ENCODE measurements at regions not wholly inside any gene's neighbourhood (a gene's known extent, or its start where the extent isn't known, plus 50 kb on each side); places are given as distances from the start of the nearest gene placed in this dataset.
"Not testable (repeated sequence)": the region's sequence is repeated elsewhere in the genome, so short reads cannot be mapped to it uniquely, and the experiment has no call there.

DNA sequence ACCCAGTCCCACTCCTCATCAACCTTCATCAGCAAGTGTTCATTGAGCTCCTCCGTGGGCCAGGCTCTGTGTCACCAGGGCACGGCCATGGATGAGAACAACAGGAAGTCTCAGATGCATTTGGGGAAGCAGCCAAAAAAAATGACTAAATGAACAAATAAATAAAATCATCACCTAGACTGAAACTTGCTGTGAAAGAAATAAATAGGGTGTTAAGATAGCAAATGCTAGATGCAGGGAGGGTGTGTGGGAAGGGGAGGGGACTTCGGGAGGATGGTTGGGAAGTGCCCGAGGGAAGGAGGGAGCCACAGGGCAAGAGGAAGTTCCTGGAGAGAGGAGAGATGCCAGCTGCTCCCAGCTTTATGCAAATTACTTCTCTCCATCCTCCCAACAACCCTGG, 696.7 kb downstream of the PTPRU start:
- Mint-ChIP-seq H3K9me3 (no peaks in the 10 kb centered on the region), H3K4me3 (no peak overlapping the region), H3K27ac (ENCODE audit: low read depth) (no peak overlapping the region), H3K36me3 (ENCODE audit: insufficient read depth) (no peaks in the 10 kb centered on the region), H3K4me1 (no peaks in the 10 kb centered on the region), H3K27me3 (peaks cover 50% of the 10 kb centered on the region)
- ATAC-seq (replicated peaks; ENCODE audit: extremely low read depth, poor library complexity, severe bottlenecking), result no peak
- DNase-seq (ENCODE audit: low spot score in 2 of 2), result no peak

DNA sequence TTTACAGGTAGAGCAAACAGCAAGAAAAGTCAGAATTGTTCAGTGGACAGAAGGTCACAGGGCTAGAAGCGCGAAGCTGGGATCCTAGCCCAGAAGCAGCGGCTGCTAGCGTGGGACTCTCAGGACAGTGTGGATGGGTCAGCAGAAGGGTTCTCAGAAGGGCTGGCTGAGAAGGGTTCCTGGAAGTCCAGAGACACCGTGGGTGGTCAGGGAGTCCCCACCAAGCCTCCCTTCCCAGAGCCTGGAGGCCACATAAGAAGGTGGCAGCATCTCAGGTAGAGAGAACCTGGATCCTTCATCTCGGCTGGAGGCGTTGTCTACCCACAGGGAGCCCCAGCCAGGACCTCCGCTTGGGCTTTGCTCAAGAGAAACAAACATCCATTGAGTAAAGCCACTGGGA, 696.3 kb downstream of the PTPRU start:
- H3K27me3 Mint-ChIP-seq, result peaks cover 50% of the 10 kb centered on the region
- no peaks in the 10 kb centered on the region for H3K4me1 Mint-ChIP-seq
- ATAC-seq (replicated peaks; ENCODE audit: extremely low read depth, poor library complexity, severe bottlenecking) (no peak), DNase-seq (ENCODE audit: low spot score in 2 of 2) (no peak)
- no peaks in the 10 kb centered on the region for H3K36me3 Mint-ChIP-seq (ENCODE audit: insufficient read depth)
- no peaks in the 10 kb centered on the region for H3K9me3 Mint-ChIP-seq
- no peak overlapping the region for H3K27ac Mint-ChIP-seq (ENCODE audit: low read depth)
- H3K4me3 Mint-ChIP-seq, result no peak overlapping the region

DNA sequence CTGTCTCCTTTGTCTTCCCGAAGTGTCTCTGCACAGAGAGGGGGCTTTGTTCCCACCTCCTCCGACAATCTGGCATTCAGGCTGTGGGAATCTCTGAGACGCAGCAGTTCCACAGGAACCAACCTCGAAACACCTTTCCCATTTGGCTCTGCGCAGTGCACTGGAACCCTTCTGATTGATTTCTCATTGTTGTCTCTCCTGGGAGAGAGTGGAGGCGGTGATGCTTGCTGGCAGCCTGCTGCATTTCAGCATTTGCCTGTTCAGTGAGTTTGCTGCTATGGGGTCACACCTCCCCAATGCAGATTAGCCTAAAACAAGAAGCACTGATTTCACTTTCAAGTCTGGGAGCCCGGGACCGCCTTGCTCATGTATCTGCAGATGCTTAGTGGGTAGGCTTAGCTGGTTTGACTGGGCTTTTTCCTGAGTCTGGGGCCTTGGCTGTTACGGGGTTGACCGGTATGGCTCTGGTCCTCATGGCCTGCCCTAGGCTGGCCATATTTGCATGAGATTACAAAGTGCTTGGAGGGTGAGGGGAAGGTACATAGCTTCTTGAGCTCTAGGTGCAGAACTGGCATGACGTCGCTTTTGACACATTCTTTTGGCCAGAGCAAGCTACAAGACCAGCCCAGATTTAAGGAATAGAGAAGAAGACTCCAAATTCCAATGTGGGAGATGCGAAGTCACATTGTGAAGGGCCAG, 695.3 kb downstream of the PTPRU start:
- ATAC-seq (replicated peaks; ENCODE audit: extremely low read depth, poor library complexity, severe bottlenecking) (no peak), DNase-seq (ENCODE audit: low spot score in 2 of 2) (no peak)
- Mint-ChIP-seq H3K4me3 (no peak overlapping the region), H3K36me3 (ENCODE audit: insufficient read depth) (no peaks in the 10 kb centered on the region), H3K4me1 (no peaks in the 10 kb centered on the region), H3K9me3 (no peaks in the 10 kb centered on the region), H3K27ac (ENCODE audit: low read depth) (no peak overlapping the region), H3K27me3 (peaks cover 59% of the 10 kb centered on the region)

- no peaks in the 10 kb centered on the region for H3K4me1 Mint-ChIP-seq
- no peaks in the 10 kb centered on the region for H3K36me3 Mint-ChIP-seq (ENCODE audit: insufficient read depth)
- DNase-seq (ENCODE audit: low spot score in 2 of 2) (no peak), ATAC-seq (replicated peaks; ENCODE audit: extremely low read depth, poor library complexity, severe bottlenecking) (no peak)
- H3K4me3 Mint-ChIP-seq, result no peak overlapping the region
- H3K27ac Mint-ChIP-seq (ENCODE audit: low read depth), result no peak overlapping the region
- H3K9me3 Mint-ChIP-seq, result no peaks in the 10 kb centered on the region
- H3K27me3 Mint-ChIP-seq, result peaks cover 76% of the 10 kb centered on the region
Observed at GRCh38 chr1:29925058-29925457, 688.7 kb downstream of the PTPRU start.

DNA sequence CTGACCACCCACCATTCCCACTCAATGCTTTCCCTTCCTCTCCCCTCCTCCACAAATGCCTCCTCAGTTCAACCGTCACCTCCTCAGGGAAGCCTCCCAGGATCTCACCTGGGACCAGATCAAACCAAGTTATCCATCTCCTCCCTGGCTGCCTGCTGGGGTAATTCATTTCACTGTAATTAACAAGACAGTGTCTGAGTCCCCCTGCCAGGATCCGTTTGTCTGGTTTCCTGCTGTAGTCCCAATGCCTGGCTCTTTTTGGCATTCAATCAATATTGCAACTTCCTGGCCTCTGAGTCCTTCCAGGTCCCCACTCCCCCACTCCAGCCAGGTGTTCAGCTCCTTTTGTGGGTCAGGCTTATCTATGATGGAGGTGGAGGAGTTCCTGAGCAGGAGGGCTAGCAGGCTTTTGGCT, 687.7 kb downstream of the PTPRU start:
- Mint-ChIP-seq H3K27me3 (peaks cover 76% of the 10 kb centered on the region), H3K27ac (ENCODE audit: low read depth) (no peak overlapping the region)
- ATAC-seq (replicated peaks; ENCODE audit: extremely low read depth, poor library complexity, severe bottlenecking), result no peak

DNA sequence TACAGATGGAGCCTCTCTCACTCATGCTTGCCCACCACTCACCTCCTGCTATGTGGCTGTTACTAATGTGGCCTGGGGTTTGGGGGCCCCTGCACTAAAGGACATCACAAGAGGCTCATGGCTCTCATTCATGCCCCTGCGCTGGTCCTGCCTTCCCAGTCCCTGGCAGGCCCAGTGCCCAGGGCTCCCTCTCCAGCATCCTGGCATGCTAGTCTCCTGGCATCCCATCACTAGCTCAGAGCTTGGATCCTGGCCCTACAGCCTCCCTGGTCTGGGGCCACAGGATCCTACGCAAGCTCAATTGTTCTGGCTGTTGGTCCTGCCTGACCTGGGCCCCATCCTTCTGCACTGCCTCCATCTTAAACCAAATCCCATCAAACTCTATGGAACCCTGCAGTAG, 685.4 kb downstream of the PTPRU start:
- no peaks in the 10 kb centered on the region for H3K36me3 Mint-ChIP-seq (ENCODE audit: insufficient read depth)
- DNase-seq (ENCODE audit: low spot score in 2 of 2), result no peak
- H3K9me3 Mint-ChIP-seq, result no peaks in the 10 kb centered on the region
- peaks cover 83% of the 10 kb centered on the region for H3K27me3 Mint-ChIP-seq
- no peaks in the 10 kb centered on the region for H3K4me1 Mint-ChIP-seq
- no peak overlapping the region for H3K4me3 Mint-ChIP-seq
- H3K27ac Mint-ChIP-seq (ENCODE audit: low read depth), result no peak overlapping the region
- ATAC-seq (replicated peaks; ENCODE audit: extremely low read depth, poor library complexity, severe bottlenecking), result no peak

More for the DNA sequence above, 687.7 kb downstream of the PTPRU start:
- Mint-ChIP-seq H3K9me3 (no peaks in the 10 kb centered on the region), H3K36me3 (ENCODE audit: insufficient read depth) (no peaks in the 10 kb centered on the region), H3K4me1 (no peaks in the 10 kb centered on the region), H3K4me3 (no peak overlapping the region)
- no peak for DNase-seq (ENCODE audit: low spot score in 2 of 2)

GRCh38 chr1:29920784-29921183, 684.5 kb downstream of the PTPRU start:
- ATAC-seq (replicated peaks; ENCODE audit: extremely low read depth, poor library complexity, severe bottlenecking) (no peak), DNase-seq (ENCODE audit: low spot score in 2 of 2) (no peak)
- Mint-ChIP-seq H3K36me3 (ENCODE audit: insufficient read depth) (no peaks in the 10 kb centered on the region), H3K9me3 (no peaks in the 10 kb centered on the region), H3K27ac (ENCODE audit: low read depth) (no peak overlapping the region), H3K27me3 (peaks cover 79% of the 10 kb centered on the region), H3K4me1 (no peaks in the 10 kb centered on the region), H3K4me3 (no peak overlapping the region)

GRCh38 chr1:29920316-29920715, 684.0 kb downstream of the PTPRU start:
- Mint-ChIP-seq H3K36me3 (ENCODE audit: insufficient read depth) (no peaks in the 10 kb centered on the region), H3K4me3 (no peak overlapping the region), H3K27me3 (peaks cover 79% of the 10 kb centered on the region), H3K9me3 (no peaks in the 10 kb centered on the region), H3K27ac (ENCODE audit: low read depth) (no peak overlapping the region), H3K4me1 (no peaks in the 10 kb centered on the region)
- ATAC-seq (replicated peaks; ENCODE audit: extremely low read depth, poor library complexity, severe bottlenecking) (no peak), DNase-seq (ENCODE audit: low spot score in 2 of 2) (no peak)

GRCh38 chr1:29919041-29919440, 682.7 kb downstream of the PTPRU start:
- H3K4me1 Mint-ChIP-seq; H3K9me3 Mint-ChIP-seq; DNase-seq (ENCODE audit: low spot score in 2 of 2); H3K4me3 Mint-ChIP-seq; H3K27ac Mint-ChIP-seq (ENCODE audit: low read depth); ATAC-seq (replicated peaks; ENCODE audit: extremely low read depth, poor library complexity, severe bottlenecking); H3K36me3 Mint-ChIP-seq (ENCODE audit: insufficient read depth): not testable (repeated sequence)
- peaks cover 79% of the 10 kb centered on the region for H3K27me3 Mint-ChIP-seq

DNA sequence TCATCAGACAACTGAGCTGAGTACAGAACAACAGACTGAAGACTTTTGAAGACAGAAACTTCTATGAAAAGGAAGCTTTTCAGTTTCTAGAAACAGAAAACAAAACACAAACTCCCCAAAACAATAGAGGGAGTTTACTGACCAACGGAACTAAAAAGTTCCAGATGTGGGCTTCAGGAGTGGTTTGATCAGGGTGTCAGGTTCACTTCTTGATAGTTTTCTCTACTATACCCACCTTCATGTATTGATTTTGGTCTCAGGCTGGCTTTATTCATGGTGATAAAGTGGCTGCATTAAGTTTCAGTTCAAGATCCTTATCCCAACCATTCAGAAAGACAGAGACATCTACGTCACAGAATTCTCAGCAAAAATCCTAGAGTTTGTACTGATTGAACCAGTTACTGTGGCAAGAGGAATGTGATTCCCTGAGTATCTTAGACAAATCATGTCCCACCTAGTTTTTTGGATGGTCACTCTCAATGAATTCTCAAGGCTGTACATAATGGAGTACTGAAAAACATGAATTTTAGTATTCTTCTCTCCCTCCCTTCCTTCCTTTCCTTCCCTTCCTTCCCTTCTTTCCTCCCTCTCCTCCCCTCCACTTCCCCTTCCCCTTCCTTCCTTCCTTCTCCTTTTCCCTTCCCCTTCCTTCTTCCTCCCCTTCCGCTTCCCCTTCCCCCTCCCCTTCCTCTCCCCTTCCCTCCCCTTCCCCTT, 680.5 kb downstream of the PTPRU start:
- no peak for DNase-seq (ENCODE audit: low spot score in 2 of 2)
- H3K36me3 Mint-ChIP-seq (ENCODE audit: insufficient read depth), result no peaks in the 10 kb centered on the region
- no peaks in the 10 kb centered on the region for H3K9me3 Mint-ChIP-seq
- peaks cover 74% of the 10 kb centered on the region for H3K27me3 Mint-ChIP-seq
- H3K4me1 Mint-ChIP-seq, result no peaks in the 10 kb centered on the region
- no peak for ATAC-seq (replicated peaks; ENCODE audit: extremely low read depth, poor library complexity, severe bottlenecking)
- H3K4me3 Mint-ChIP-seq, result no peak overlapping the region
- H3K27ac Mint-ChIP-seq (ENCODE audit: low read depth), result no peak overlapping the region

- H3K4me3 Mint-ChIP-seq, result no peak overlapping the region
- H3K36me3 Mint-ChIP-seq (ENCODE audit: insufficient read depth), result no peaks in the 10 kb centered on the region
- H3K4me1 Mint-ChIP-seq, result no peaks in the 10 kb centered on the region
- peaks cover 72% of the 10 kb centered on the region for H3K27me3 Mint-ChIP-seq
- no peak for DNase-seq (ENCODE audit: low spot score in 2 of 2)
- ATAC-seq (replicated peaks; ENCODE audit: extremely low read depth, poor library complexity, severe bottlenecking), result no peak
- H3K27ac Mint-ChIP-seq (ENCODE audit: low read depth), result no peak overlapping the region
- no peaks in the 10 kb centered on the region for H3K9me3 Mint-ChIP-seq
Observed at GRCh38 chr1:29914936-29915335, 678.6 kb downstream of the PTPRU start.

DNA sequence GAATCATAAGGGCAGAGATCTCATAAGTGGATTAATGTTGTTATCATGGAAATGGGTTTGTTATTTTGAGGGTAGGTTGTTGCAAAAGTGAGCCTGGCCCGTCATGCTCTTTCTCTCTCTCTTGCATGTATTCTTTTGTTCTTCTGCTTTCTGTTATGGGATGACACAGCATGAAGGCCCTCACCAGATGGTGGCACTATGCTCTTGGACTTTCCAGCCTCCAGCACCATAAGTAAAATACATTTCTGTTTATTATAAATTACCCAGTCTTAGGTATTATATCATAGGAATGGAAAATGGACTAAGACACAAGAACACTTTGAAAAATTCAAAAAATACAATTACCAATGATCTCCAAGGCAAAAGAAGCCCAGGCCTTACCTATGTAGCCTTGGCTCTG, 676.1 kb downstream of the PTPRU start:
- Mint-ChIP-seq H3K4me1 (no peaks in the 10 kb centered on the region), H3K9me3 (no peaks in the 10 kb centered on the region), H3K27ac (ENCODE audit: low read depth) (no peak overlapping the region), H3K4me3 (no peak overlapping the region), H3K36me3 (ENCODE audit: insufficient read depth) (no peaks in the 10 kb centered on the region), H3K27me3 (peaks cover 72% of the 10 kb centered on the region)
- no peak for DNase-seq (ENCODE audit: low spot score in 2 of 2)
- ATAC-seq (replicated peaks; ENCODE audit: extremely low read depth, poor library complexity, severe bottlenecking), result no peak

DNA sequence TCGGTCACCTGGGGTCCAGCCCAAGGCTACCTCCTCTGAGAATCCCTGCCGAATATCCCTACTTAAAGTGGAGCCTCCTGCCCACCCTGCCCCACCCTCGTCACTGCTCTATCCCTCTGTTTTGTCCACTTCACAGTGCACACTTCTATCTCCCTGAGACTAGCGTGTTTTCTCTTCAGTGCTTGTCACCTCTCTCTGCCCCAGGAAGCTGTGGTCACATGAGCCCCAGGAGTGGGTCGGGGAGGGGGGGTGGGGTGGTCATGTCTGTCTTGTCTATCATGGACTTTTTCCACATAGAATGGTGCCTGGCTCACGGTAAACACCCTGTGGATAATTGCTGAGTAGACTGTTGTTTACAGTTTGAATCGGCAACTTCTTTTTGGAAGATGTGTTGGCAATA, 673.6 kb downstream of the PTPRU start:
- Mint-ChIP-seq H3K4me1 (no peaks in the 10 kb centered on the region), H3K4me3 (no peak overlapping the region), H3K27ac (ENCODE audit: low read depth) (no peak overlapping the region), H3K9me3 (no peaks in the 10 kb centered on the region), H3K36me3 (ENCODE audit: insufficient read depth) (no peaks in the 10 kb centered on the region), H3K27me3 (peaks cover 80% of the 10 kb centered on the region)
- no peak for ATAC-seq (replicated peaks; ENCODE audit: extremely low read depth, poor library complexity, severe bottlenecking)
- DNase-seq (ENCODE audit: low spot score in 2 of 2), result no peak
